HG03439 (cell line): ENCODE measurements at regions not wholly inside any gene's neighbourhood (a gene's known extent, or its start where the extent isn't known, plus 50 kb on each side); places are given as distances from the start of the nearest gene placed in this dataset.
"Not testable (repeated sequence)": the region's sequence is repeated elsewhere in the genome, so short reads cannot be mapped to it uniquely, and the experiment has no call there.

Source experiments
- ATAC-seq: cut with Tn5 transposase; IDR thresholded peaks from one replicate; pipeline ENCODE4 v1.9.1; 2021; ENCODE audit warnings: mild to moderate bottlenecking, moderate library complexity; ENCODE audit not compliant: unreplicated experiment

GRCh38 chr3:127520993-127521392 is 69.5 kb downstream of the TPRA1 start:
- no peak for ATAC-seq

GRCh38 chr3:127518456-127519081 is 72.0 kb downstream of the TPRA1 start:
- no peak for ATAC-seq

GRCh38 chr3:127512256-127512655 is 78.3 kb downstream of the TPRA1 start:
- ATAC-seq: no peak

GRCh38 chr3:127501177-127501576 is 89.4 kb downstream of the TPRA1 start:
- ATAC-seq: no peak

- no peak for ATAC-seq
Observed at GRCh38 chr3:127497676-127498075, 92.9 kb downstream of the TPRA1 start.

GRCh38 chr3:127497166-127497565 is 93.4 kb downstream of the TPRA1 start:
- ATAC-seq: no peak

- ATAC-seq: no peak
Observed at GRCh38 chr3:127495821-127496655, 94.5 kb downstream of the TPRA1 start.

GRCh38 chr3:127493924-127494646 is 96.4 kb downstream of the TPRA1 start:
- ATAC-seq: no peak

GRCh38 chr3:127492426-127492825 is 98.1 kb downstream of the TPRA1 start:
- no peak for ATAC-seq

- no peak for ATAC-seq
Observed at GRCh38 chr3:127491909-127492308, 98.6 kb downstream of the TPRA1 start.

GRCh38 chr3:127491323-127491722 is 99.2 kb downstream of the TPRA1 start:
- ATAC-seq: no peak

- ATAC-seq: not testable (repeated sequence)
Observed at GRCh38 chr3:127491024-127491305, 99.6 kb downstream of the TPRA1 start.

GRCh38 chr3:127490271-127491023 is 100.1 kb downstream of the TPRA1 start:
- no peak for ATAC-seq

- no peak for ATAC-seq
Observed at GRCh38 chr3:127489357-127489756, 101.2 kb downstream of the TPRA1 start.

GRCh38 chr3:127488740-127489139 is 101.8 kb downstream of the TPRA1 start:
- no peak for ATAC-seq

- ATAC-seq: no peak
Observed at GRCh38 chr3:127488141-127488672, 102.3 kb downstream of the TPRA1 start.

GRCh38 chr3:127487196-127487595 is 103.3 kb downstream of the TPRA1 start:
- no peak for ATAC-seq

- ATAC-seq: no peak
Observed at GRCh38 chr3:127486321-127486944, 104.1 kb downstream of the TPRA1 start.

GRCh38 chr3:127485396-127486170 is 105.0 kb downstream of the TPRA1 start:
- ATAC-seq: no peak
